ENCODE measurements at regions not wholly inside any gene's neighbourhood (a gene's known extent, or its start where the extent isn't known, plus 50 kb on each side); places are given as distances from the start of the nearest gene placed in this dataset.

DNA sequence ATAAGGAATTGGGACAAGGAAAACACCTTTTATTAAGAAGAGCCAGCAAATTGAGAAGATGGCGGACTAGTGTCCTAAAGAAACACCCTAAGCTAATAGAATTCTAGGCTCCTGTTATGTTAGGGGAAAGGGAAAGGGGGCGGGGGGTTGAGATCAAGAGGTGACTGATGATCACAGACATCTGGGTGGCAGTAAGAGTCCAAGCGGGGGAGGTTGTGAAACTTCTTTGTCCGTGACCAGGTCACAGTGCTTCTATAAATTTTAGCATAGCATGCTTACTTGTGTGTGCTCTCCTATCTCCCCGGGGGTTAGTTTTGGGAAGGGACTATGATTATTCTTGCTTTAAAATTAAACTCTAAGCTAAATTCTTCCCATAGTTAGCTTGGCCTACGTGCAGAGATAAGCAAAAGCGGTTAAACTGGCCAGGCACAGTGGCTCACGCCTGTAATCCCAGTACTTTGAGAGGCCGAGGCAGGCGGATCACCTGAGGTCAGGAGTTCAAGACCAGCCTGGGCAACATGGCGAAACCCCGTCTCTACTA, 262.1 kb downstream of the SKIDA1 start:
- peak; percentile 54 to 63 for DNase-seq

- no peak for DNase-seq
Measured at GRCh38 chr10:21261842-21262294, 263.6 kb downstream of the SKIDA1 start.

- DNase-seq, result no peak
Measured at GRCh38 chr10:21260506-21261149, 264.9 kb downstream of the SKIDA1 start.

GRCh38 chr10:21260066-21260465, 265.4 kb downstream of the SKIDA1 start:
- no peak for DNase-seq

GRCh38 chr10:21257919-21258318, 267.6 kb downstream of the SKIDA1 start:
- DNase-seq, result no peak

GRCh38 chr10:21257191-21257590, 268.3 kb downstream of the SKIDA1 start:
- DNase-seq, result no peak

GRCh38 chr10:21249435-21249834, 276.0 kb downstream of the SKIDA1 start:
- DNase-seq, result no peak

DNA sequence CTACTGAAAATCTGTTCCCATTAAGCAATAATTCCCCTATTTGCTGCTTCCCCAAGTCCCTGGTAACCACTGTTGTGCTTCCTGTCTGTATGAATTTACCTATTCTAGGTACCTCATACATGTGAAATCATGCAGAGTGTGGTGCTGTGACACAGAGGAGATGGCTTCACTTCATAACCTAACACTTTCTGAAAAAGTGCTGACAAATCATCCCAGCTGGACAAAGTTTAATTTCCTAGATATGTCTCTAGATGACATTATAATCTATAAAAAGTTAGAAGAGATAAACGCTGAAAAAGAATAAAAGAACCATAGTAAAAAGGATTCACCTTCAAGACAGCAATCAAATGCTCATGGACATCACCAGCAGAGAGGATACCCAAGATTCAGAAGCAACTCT, 277.9 kb downstream of the SKIDA1 start:
- no peak for DNase-seq

DNA sequence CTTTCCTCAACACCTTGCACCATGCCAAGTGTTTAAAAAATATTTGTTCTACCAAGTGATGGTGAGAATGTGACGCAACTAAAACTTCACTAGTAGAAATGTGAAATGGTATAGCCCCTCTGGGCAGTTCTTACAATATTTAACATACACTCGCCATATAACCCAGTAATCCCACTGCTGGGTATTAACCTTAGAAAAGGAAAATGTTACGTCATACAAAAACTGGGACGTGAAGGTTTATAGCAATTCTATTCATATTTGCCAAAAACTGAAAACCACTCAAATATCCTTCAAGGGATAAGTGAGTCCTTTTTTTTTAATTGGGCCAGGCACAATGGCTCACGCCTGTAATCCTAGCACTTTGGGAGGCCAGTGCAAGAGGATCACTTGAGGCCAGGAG, 279.3 kb downstream of the SKIDA1 start:
- no peak for DNase-seq

- DNase-seq, result no peak
Measured at GRCh38 chr10:21243748-21244257, 281.7 kb downstream of the SKIDA1 start.

DNA sequence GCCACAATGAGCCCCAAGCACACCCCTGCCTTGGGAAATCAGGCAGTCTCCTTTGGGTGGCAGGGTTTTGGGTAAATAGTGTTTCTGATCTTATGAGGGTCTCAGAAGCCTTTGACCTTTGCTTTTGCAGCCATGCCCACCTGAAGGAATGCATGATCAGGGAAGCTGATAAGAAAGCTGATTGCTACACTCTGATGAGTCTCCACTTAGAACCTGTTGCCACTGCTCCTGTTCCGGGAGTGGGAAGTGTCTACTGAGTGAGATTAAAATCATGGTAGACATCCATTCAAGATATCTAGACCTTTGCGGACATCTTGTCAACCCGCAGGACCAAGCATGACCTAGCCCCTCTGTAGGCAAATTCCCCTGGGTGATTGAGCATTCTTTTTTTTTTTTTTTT, 282.6 kb downstream of the SKIDA1 start:
- DNase-seq, result no peak

GRCh38 chr10:21238717-21239116, 286.8 kb downstream of the SKIDA1 start:
- no peak for DNase-seq

GRCh38 chr10:21238044-21238443, 287.4 kb downstream of the SKIDA1 start:
- no peak for DNase-seq

DNA sequence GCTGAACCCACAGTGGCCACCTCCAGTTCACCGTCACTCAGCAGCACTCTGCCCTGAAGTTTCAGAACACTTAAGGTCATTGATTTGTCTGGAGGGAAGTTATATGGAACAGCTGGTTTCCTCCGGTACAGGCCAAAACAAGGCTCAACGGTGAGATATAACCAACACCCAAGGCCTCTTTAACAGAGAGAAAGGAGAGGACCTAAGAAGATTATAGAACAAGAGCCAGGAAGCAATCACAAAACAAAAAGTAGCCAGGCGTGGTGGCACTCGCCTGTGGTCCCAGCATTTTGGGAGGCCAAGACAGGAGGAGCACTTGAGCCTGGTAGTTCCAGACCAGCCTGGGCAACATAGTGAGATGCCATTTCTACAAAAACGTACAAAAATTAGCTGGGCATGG, 290.7 kb downstream of the SKIDA1 start:
- no peak for DNase-seq

DNA sequence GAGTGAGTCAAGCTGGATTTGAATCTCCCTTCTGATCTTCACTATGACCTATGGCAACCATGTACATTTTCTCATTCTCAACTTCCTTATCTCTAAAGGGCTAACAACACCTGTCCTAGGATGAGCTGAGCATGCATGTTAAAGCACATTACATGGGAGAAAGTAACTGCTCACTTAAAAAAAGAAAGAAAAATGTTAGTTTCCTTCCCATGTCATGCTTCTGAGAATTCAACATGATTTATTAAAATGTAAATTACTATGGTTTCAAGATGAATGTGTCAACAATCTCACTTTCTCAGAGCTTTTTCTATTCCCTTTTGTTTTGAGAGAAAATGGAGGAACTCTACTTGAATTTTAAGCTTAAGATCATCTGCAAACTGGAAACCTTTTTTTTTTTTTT, 295.3 kb downstream of the SKIDA1 start:
- DNase-seq, result no peak

DNA sequence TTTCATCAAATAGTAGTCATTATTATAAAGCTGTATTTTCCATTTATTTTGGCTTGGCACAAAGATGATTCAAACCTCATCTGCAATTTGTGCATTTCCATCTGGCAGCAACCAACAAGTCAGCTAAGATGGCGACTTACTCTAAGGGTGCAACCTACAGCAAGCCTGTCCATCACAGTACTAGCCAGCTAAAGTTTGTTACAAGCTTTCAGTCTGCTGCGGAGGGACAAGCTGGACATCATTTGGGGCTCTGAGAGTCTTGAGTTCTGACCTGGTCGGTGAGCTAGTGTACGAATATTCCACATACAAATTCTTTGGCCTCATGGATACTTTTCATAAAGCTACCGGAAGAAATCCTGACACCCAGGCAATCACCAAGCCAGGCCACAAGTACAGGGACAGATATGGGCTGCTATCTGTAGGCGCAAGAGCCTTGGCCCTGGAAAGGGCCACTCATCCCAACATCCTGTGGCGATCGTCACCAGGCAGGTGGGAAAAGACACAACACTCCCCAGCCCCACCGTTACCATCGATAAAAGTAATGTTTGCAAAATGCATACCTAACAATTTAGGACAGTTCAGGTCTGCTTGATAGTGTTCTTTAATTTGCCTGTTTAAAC, 307.6 kb downstream of the SKIDA1 start:
- no peak for DNase-seq

GRCh38 chr10:21217107-21217506, 308.4 kb downstream of the SKIDA1 start:
- DNase-seq, result no peak

DNA sequence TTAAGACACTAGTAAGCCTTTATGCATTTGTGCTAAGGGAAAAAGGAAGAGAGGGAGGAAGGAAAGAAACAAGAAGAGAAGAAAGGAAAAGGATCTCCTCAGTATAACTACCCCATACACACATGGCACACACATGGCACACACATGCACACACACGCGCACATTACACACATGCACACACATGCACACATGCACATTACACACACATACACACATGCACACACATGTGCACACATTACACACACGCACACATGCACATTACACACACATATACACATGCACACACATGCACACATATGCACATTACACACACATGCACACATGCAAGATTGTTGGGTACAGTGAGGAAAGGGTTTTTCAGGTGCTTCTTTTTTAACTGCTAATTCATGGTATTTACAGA, 311.2 kb downstream of the SKIDA1 start:
- no peak for DNase-seq

- DNase-seq, result no peak
Measured at GRCh38 chr10:21213381-21213780, 312.1 kb downstream of the SKIDA1 start.

- no peak for DNase-seq
Measured at GRCh38 chr10:21212912-21213311, 312.6 kb downstream of the SKIDA1 start.

DNA sequence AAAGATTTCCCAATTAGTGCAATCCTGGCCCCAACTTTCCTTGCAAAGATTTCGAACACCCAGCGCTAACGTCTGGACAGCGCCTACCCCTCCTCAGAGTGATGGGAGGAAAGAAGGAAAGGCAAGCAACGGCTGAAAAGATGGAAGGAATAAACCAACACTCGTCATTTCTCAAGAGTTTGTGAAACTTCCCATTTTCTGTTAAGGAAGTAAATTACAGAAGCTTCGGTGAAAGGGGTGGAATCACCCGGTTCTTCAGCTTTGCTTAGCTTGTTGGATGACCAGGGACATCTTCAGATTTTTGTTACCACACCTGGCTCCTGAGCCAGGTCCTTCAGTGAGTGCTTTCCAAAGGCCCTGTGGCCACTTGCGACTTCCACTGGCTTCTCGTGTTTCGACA, 313.1 kb downstream of the SKIDA1 start:
- no peak for DNase-seq

GRCh38 chr10:21209495-21209894, 312.4 kb upstream of the NEBL start:
- no peak for DNase-seq

DNA sequence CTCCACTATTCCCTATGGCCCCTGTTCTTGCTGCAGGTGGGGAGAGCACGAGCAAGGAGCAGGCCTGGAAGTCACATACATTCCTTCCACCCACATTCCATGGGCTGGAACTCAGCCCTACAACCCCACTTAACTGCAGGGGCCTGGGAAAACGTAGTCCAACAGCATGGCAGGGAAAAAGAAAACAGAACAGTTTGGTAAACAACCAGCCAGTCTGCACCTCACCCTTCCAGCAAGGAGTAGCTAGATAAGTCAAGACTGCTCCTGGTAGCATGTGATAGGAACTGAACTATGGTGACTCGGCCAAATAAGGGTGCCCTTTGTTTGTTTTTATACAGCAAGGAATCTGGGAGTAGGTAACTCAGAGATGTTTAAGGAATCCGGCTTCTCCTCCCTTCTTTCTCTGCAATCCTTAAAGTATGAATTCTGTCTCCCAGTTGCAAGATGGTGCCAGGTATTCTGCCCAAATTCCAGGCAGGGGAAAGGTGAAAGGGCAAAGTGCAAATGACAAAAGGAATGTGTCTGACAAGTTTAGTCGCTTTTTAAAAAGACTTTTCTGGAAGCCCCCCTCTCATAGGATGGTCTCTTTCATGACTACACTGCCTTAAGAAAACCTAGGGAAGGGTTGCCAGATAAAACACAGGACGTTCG, 311.7 kb upstream of the NEBL start:
- DNase-seq, result no peak
